Nephron progenitor cell (in vitro differentiated cells): ENCODE measurements at regions not wholly inside any gene's neighbourhood (a gene's known extent, or its start where the extent isn't known, plus 50 kb on each side); places are given as distances from the start of the nearest gene placed in this dataset.

Experiments used
- DNase-seq: peaks from one replicate; pipeline ENCODE4 v3.0.0; 2021
- H3K27ac Mint-ChIP-seq: 2 replicates; pipeline ENCODE4 v1.8.0; 2021; ENCODE audit warnings: mild to moderate bottlenecking, moderate library complexity, mixed read lengths
- H3K27me3 Mint-ChIP-seq: 2 replicates; pipeline ENCODE4 v1.8.0; 2021; ENCODE audit warnings: mild to moderate bottlenecking, low read depth, mixed read lengths; ENCODE audit not compliant: poor library complexity
- H3K36me3 Mint-ChIP-seq: 2 replicates; pipeline ENCODE4 v1.8.0; 2021; ENCODE audit warnings: low read depth, mixed read lengths
- H3K4me1 Mint-ChIP-seq: 2 replicates; pipeline ENCODE4 v1.8.0; 2021; ENCODE audit warnings: mixed read lengths
- H3K4me3 Mint-ChIP-seq: 2 replicates; pipeline ENCODE4 v1.8.0; 2021; ENCODE audit warnings: mild to moderate bottlenecking, moderate library complexity, mixed read lengths
- H3K9me3 Mint-ChIP-seq: 2 replicates; pipeline ENCODE4 v1.8.0; 2021; ENCODE audit warnings: mild to moderate bottlenecking, moderate library complexity, mixed read lengths
- TF ChIP-seq, protein P1 (sequence below): fragments of 200-600 bp; sonication (generic); IDR thresholded peaks from 2 replicates; pipeline ENCODE4 v1.5.0; 2021; ENCODE audit warnings: antibody characterized with exemption

DNA sequence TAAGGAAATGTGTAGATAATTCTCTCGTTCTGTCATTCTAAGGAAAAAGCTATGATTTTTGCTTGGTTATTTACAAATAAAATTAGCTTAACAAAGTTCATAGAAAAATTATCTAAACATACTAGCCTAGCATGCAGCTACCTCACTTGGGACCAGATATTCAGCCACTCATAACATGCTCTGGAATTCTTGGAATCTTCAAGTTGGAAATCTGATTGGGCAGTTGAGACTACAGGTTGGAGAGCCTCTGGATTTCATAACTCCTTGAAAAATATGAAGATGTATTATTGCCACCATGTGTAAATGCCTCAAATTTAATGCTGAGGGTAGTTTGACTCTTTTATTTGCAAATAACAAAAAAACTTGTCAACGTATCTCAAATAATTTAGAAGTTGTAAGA is 132.2 kb upstream of the GULP1 start:
- peaks cover 4% of the 10 kb centered on the region for H3K27me3 Mint-ChIP-seq

DNA sequence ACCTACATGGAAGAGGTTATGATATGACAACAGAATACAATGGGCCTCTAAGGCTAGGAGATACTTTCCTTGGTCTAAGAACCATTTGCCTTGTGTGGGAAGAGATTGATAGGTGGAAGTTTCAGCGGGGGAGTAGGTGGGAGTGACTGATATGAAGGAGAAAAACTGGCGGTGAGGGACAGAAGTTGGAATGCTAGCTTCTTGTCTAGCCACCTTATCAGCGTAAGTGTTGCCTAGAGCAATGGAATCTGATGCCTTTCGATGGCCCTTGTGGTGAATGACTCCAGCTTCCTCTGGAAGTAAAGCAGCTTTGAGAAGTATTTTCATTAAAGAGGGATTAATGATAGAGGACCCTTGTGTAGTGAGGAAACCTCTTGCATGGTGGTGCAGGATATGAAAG is 121.3 kb upstream of the GULP1 start:
- no peaks in the 10 kb centered on the region for H3K4me1 Mint-ChIP-seq
- DNase-seq = no peak
- TF ChIP-seq, protein P1, sequence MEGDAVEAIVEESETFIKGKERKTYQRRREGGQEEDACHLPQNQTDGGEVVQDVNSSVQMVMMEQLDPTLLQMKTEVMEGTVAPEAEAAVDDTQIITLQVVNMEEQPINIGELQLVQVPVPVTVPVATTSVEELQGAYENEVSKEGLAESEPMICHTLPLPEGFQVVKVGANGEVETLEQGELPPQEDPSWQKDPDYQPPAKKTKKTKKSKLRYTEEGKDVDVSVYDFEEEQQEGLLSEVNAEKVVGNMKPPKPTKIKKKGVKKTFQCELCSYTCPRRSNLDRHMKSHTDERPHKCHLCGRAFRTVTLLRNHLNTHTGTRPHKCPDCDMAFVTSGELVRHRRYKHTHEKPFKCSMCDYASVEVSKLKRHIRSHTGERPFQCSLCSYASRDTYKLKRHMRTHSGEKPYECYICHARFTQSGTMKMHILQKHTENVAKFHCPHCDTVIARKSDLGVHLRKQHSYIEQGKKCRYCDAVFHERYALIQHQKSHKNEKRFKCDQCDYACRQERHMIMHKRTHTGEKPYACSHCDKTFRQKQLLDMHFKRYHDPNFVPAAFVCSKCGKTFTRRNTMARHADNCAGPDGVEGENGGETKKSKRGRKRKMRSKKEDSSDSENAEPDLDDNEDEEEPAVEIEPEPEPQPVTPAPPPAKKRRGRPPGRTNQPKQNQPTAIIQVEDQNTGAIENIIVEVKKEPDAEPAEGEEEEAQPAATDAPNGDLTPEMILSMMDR = no peak
- H3K27ac Mint-ChIP-seq = no peak overlapping the region
- peaks cover 5% of the 10 kb centered on the region for H3K27me3 Mint-ChIP-seq
- peaks cover 3% of the 10 kb centered on the region for H3K36me3 Mint-ChIP-seq
- no peak overlapping the region for H3K4me3 Mint-ChIP-seq
- H3K9me3 Mint-ChIP-seq = peaks cover 13% of the 10 kb centered on the region

More for the DNA sequence above, 132.2 kb upstream of the GULP1 start:
- no peak for DNase-seq
- Mint-ChIP-seq H3K36me3 (no peaks in the 10 kb centered on the region), H3K27ac (no peak overlapping the region), H3K9me3 (no peaks in the 10 kb centered on the region), H3K4me3 (no peak overlapping the region), H3K4me1 (no peaks in the 10 kb centered on the region)
- TF ChIP-seq, protein P1 = no peak

DNA sequence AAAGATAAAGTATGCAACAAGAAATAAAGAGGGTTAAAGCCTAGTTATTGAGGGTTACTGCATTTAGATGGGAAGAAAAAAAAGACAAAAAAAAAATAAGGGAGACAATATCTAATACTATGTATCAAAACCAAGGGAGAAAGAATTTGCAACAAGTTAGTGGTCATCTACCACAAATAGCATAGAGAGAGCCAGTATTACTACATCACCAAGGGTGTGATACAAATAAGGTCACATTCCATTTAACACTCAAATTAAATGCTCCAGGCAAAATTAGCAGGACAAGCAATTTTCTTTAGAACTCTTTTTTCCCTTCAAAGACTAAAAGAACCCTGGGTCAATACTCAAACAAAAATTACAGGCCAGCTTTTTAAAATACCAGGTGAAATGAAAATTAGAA is 115.1 kb upstream of the GULP1 start:
- Mint-ChIP-seq H3K9me3 (peaks cover 8% of the 10 kb centered on the region), H3K27me3 (no peaks in the 10 kb centered on the region), H3K4me3 (no peak overlapping the region), H3K36me3 (no peaks in the 10 kb centered on the region), H3K27ac (no peak overlapping the region), H3K4me1 (no peaks in the 10 kb centered on the region)
- TF ChIP-seq, protein P1 = no peak
- DNase-seq = no peak

DNA sequence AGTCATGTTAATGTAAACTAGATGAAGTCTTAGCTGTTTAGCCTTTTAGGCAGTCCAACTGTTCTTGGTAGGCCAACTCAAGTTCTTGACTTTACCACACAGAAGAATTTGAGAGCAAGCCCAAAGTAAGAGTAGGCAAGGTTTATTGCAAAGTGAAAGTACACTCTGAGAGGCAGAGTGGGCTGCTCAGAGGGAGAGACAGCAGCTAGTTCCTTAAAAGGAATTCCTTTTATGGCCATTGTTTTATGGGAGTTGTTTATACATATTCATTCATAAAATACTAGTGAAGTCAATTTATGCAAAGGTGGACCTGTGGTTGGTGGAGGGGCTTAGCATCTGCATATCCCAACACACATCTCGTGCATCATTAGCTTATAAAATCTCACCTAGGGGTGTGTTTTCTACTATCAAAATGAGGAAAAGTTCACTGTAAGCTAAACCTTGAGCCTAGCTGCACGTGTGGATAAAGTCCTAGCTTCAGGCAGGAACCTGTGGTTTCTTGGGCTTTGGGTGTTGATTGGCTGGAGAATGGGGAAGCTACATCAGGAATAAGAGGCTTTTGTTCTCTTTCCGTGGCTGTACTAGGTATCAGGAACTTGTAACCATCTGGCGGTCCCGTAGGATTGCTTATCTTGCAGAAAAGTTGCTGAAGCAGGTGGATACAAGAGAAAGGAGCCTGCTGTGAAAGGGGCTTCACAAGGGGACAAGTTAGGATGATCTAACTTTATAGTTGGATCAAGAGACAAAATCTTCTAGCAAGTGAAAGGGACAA is 110.4 kb upstream of the GULP1 start:
- Mint-ChIP-seq H3K4me1 (no peaks in the 10 kb centered on the region), H3K9me3 (no peaks in the 10 kb centered on the region), H3K4me3 (no peak overlapping the region), H3K27me3 (no peaks in the 10 kb centered on the region), H3K36me3 (no peaks in the 10 kb centered on the region), H3K27ac (no peak overlapping the region)
- TF ChIP-seq, protein P1 = no peak
- no peak for DNase-seq

DNA sequence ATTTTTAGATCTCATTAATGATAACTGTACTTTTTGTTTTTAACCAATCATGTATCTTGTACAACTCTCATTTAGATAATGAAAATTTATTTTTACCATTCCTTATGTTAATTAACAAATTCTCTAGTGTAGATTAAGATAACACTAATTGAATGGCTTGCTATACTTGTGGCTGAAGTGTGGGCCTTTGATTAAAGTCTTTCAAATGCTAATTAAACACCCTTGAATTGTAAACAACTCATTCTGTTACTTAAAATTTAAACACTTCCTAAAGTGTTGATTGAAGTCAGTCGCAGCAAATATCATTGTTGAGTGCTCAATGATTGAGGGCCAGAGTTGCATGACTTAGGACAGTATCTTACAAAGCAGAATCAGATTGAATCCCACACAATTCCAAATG is 109.8 kb upstream of the GULP1 start:
- Mint-ChIP-seq H3K9me3 (no peaks in the 10 kb centered on the region), H3K4me3 (no peak overlapping the region), H3K27ac (no peak overlapping the region), H3K36me3 (no peaks in the 10 kb centered on the region), H3K4me1 (no peaks in the 10 kb centered on the region), H3K27me3 (no peaks in the 10 kb centered on the region)
- TF ChIP-seq, protein P1 = no peak
- no peak for DNase-seq

DNA sequence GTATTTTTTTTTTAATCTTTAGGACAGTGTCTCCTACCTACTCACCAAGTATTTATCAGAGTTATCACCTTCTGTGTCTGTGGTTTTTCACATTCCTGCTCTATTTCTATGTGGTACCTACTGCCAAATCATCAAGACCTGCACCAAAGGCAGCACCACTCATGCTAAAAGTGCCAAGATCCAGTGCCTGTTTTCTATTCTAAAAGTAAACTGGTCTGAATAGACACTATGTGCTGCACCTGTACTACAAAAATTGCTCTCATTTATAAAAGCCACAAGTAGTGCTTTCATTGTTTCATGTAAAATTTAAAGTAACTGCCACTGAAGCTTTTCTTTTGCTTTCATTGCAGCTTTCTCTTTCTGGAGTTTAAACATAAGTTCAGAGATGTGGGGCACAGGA is 103.9 kb upstream of the GULP1 start:
- Mint-ChIP-seq H3K9me3 (no peaks in the 10 kb centered on the region), H3K4me1 (no peaks in the 10 kb centered on the region), H3K36me3 (no peaks in the 10 kb centered on the region), H3K27me3 (no peaks in the 10 kb centered on the region), H3K27ac (no peak overlapping the region), H3K4me3 (no peak overlapping the region)
- DNase-seq = no peak
- TF ChIP-seq, protein P1 = no peak
